ENCODE measurements at regions not wholly inside any gene's neighbourhood (a gene's known extent, or its start where the extent isn't known, plus 50 kb on each side); places are given as distances from the start of the nearest gene placed in this dataset.

DNA sequence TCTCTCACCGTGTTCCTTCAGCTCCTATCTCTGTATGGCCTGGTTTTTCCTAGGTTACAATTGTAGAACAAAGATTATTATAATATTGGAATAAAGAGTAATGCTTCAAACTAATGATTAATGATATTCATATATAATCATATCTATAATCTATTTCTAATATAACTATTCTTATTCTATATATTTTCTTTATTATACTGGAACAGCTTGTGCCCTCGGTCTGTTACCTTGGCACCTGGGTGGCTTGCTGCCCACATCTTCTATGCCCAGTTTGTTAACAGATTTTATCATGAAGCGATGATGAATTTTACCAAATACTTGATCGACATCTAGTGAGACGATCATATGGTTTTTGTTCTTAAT is 363.6 kb upstream of the TYRP1 start:
- DNase-seq (no peak), ATAC-seq (ENCODE audit: low read depth) (no peak)
- no peak overlapping the region for H2BK120ac ChIP-seq (ENCODE audit: low read depth, low read length)
- no peak overlapping the region for H3K4me2 ChIP-seq (ENCODE audit: low read depth, low read length)
- H2BK5ac ChIP-seq (ENCODE audit: low read depth, low read length, poor library complexity, severe bottlenecking): no peak overlapping the region
- no TSS peak for BruUV-seq (replicated peaks)
- no peaks in the 10 kb centered on the region for H3K9me3 ChIP-seq (ENCODE audit: control insufficient read depth, insufficient read depth, low read length)
- H4K5ac ChIP-seq (ENCODE audit: low read depth, low read length): no peak overlapping the region
- no peak overlapping the region for H3K23ac ChIP-seq (ENCODE audit: low read depth, low read length)
- no peaks in the 10 kb centered on the region for H3K9me1 ChIP-seq (ENCODE audit: insufficient read depth, low read length)
- no peaks in the 10 kb centered on the region for H4K20me1 ChIP-seq (ENCODE audit: insufficient read depth, low read length)
- H4K8ac ChIP-seq (ENCODE audit: low read depth in 2 of 2, low read length in 2 of 2): no peak overlapping the region
- H3K4me3 ChIP-seq (ENCODE audit: insufficient read depth, low read depth, low read length): no peak overlapping the region
- no peak overlapping the region for H3K9ac ChIP-seq (ENCODE audit: low read depth, low read length)
- no peak overlapping the region for H2AK9ac ChIP-seq (replicated peaks; ENCODE audit: low read depth, low read length, poor library complexity)
- H2AK5ac ChIP-seq (ENCODE audit: low read depth, low read length): no peak overlapping the region
- H3K14ac ChIP-seq (replicated peaks; ENCODE audit: low read depth, low read length): no peak overlapping the region
- dilution Hi-C loops (cut with HindIII; ENCODE audit: low sequenced_read_pairs, unreplicated experiment) (no loop called here), intact Hi-C loops (cut with micrococcal nuclease) (no loop called here), in situ Hi-C loops (cut with MboI; ENCODE audit: low sequenced_read_pairs) (no loop called here)
- no peaks in the 10 kb centered on the region for H3K27me3 ChIP-seq (ENCODE audit: control insufficient read depth, insufficient read depth, low read length)
- H3K4ac ChIP-seq (ENCODE audit: low read depth, low read length): no peak overlapping the region
- no peak overlapping the region for H2BK20ac ChIP-seq (ENCODE audit: low read depth, low read length)
- no peaks in the 10 kb centered on the region for H3K79me1 ChIP-seq (ENCODE audit: low read depth in 1 of 2, low read length in 2 of 2)
- TF ChIP-seq, protein P1, sequence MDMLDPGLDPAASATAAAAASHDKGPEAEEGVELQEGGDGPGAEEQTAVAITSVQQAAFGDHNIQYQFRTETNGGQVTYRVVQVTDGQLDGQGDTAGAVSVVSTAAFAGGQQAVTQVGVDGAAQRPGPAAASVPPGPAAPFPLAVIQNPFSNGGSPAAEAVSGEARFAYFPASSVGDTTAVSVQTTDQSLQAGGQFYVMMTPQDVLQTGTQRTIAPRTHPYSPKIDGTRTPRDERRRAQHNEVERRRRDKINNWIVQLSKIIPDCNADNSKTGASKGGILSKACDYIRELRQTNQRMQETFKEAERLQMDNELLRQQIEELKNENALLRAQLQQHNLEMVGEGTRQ (IDR thresholded peaks at IDR 0.05; ENCODE audit: low read depth, low read length): no peak
- TF ChIP-seq POLR2A (IDR thresholded peaks at IDR 0.05; ENCODE audit: low read depth, low read length) (no peak), MAFK (IDR thresholded peaks at IDR 0.05; ENCODE audit: low read depth, low read length) (no peak), RFX5 (IDR thresholded peaks at IDR 0.05; ENCODE audit: low read depth, low read length) (no peak), SMC3 (IDR thresholded peaks at IDR 0.05; ENCODE audit: low read depth, low read length) (no peak), RCOR1 (IDR thresholded peaks at IDR 0.05; ENCODE audit: insufficient replicate concordance, low read length) (no peak), MXI1 (IDR thresholded peaks at IDR 0.05; ENCODE audit: borderline replicate concordance, low read depth, low read length) (no peak), BHLHE40 (IDR thresholded peaks at IDR 0.05; ENCODE audit: low read depth, low read length) (no peak), MAZ (IDR thresholded peaks at IDR 0.05; ENCODE audit: borderline replicate concordance, low read depth, low read length) (no peak), FOS (IDR thresholded peaks at IDR 0.05; ENCODE audit: low read depth, low read length) (no peak), NFE2L2 (IDR thresholded peaks at IDR 0.05; ENCODE audit: low read depth, low read length) (no peak), CEBPB (IDR thresholded peaks at IDR 0.05; ENCODE audit: low read depth, low read length) (no peak), RAD21 (IDR thresholded peaks at IDR 0.05; ENCODE audit: low read length) (no peak), ELK1 (IDR thresholded peaks at IDR 0.05; ENCODE audit: borderline replicate concordance, low read depth, low read length) (no peak), CHD1 (IDR thresholded peaks at IDR 0.05; ENCODE audit: low read depth, low read length) (no peak)
- TF ChIP-seq, protein P2, sequence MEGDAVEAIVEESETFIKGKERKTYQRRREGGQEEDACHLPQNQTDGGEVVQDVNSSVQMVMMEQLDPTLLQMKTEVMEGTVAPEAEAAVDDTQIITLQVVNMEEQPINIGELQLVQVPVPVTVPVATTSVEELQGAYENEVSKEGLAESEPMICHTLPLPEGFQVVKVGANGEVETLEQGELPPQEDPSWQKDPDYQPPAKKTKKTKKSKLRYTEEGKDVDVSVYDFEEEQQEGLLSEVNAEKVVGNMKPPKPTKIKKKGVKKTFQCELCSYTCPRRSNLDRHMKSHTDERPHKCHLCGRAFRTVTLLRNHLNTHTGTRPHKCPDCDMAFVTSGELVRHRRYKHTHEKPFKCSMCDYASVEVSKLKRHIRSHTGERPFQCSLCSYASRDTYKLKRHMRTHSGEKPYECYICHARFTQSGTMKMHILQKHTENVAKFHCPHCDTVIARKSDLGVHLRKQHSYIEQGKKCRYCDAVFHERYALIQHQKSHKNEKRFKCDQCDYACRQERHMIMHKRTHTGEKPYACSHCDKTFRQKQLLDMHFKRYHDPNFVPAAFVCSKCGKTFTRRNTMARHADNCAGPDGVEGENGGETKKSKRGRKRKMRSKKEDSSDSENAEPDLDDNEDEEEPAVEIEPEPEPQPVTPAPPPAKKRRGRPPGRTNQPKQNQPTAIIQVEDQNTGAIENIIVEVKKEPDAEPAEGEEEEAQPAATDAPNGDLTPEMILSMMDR (conservative IDR thresholded peaks at IDR 0.05; ENCODE audit: low read depth, low read length): no peak
- no peak overlapping the region for H3K18ac ChIP-seq (ENCODE audit: low read depth, low read length)
- no peak overlapping the region for H3K56ac ChIP-seq (ENCODE audit: extremely low read depth, insufficient read depth, low read length)
- H3K4me1 ChIP-seq (ENCODE audit: control insufficient read depth, insufficient read depth, low read length): no peaks in the 10 kb centered on the region
- no peak overlapping the region for H2AFZ ChIP-seq (replicated peaks; ENCODE audit: low read length, poor library complexity)
- ChIA-PET POLR2A (ENCODE audit: unreplicated experiment) (no interaction called here), CTCF (no interaction called here)
- H3K27ac ChIP-seq (ENCODE audit: insufficient read depth, low read length): no peak overlapping the region
- no peak overlapping the region for H2BK15ac ChIP-seq (ENCODE audit: low read depth, low read length)
- no CpG with 5 or more reads among the region's 5 CpGs for WGBS, 2 experiments (ENCODE audit: extremely low coverage in 2 of 2, insufficient read length in 1 of 2)
- no peaks in the 10 kb centered on the region for H3K36me3 ChIP-seq (ENCODE audit: control insufficient read depth, insufficient read depth, low read length)
- H4K91ac ChIP-seq (ENCODE audit: insufficient read depth, low read depth, low read length): no peak overlapping the region

Data from IMR-90 (cell line).